ENCODE measurements at regions not wholly inside any gene's neighbourhood (a gene's known extent, or its start where the extent isn't known, plus 50 kb on each side); places are given as distances from the start of the nearest gene placed in this dataset.

- peaks cover 0 to 20% (median 10%) of the 10 kb centered on the region in 3 donors for H3K4me1 ChIP-seq
- TF ChIP-seq POLR2A (IDR thresholded peaks at IDR 0.05) (no peak), CTCF (IDR thresholded peaks at IDR 0.05) (no peak)
- H3K9me3 ChIP-seq, result no peaks in the 10 kb centered on the region
- H3K27me3 ChIP-seq, result no peaks in the 10 kb centered on the region
- 77 to 91% methylated on average over 2 of the region's 2 CpGs for WGBS, 2 donors
- no peaks in the 10 kb centered on the region for H3K36me3 ChIP-seq
- no peak overlapping the region for H3K27ac ChIP-seq
- DNase-seq, result no peak
- intact Hi-C loops (cut with DNase I), result no loop called here
- no peak overlapping the region for H3K4me3 ChIP-seq
Measured at GRCh38 chr9:99387431-99387830, 165.3 kb downstream of the SEC61B start.

GRCh38 chr9:99389087-99390033 lies 167.3 kb downstream of the SEC61B start:
- Histone ChIP-seq H3K36me3 (no peaks in the 10 kb centered on the region), H3K27ac (peak overlapping the region in 1 of 4 donors; percentile 16), H3K4me3 (no peak overlapping the region), H3K9me3 (no peaks in the 10 kb centered on the region), H3K27me3 (no peaks in the 10 kb centered on the region), H3K4me1 (peaks cover 0 to 20% (median 10%) of the 10 kb centered on the region in 3 donors)
- DNase-seq, result no peak
- WGBS, 2 donors, result 37 to 55% methylated on average over 9 to 10 of the region's 10 CpGs
- no peak for TF ChIP-seq POLR2A (IDR thresholded peaks at IDR 0.05)
- no peak for TF ChIP-seq CTCF (IDR thresholded peaks at IDR 0.05)
- intact Hi-C loops (cut with DNase I), result no loop called here

- no peaks in the 10 kb centered on the region for H3K36me3 ChIP-seq
- intact Hi-C loops (cut with DNase I), result no loop called here
- 42 to 47% methylated on average over 6 of the region's 6 CpGs for WGBS, 2 donors
- DNase-seq, result no peak
- H3K4me1 ChIP-seq, result peaks cover 0 to 10% (median 4%) of the 10 kb centered on the region in 3 donors
- no peak overlapping the region for H3K4me3 ChIP-seq
- no peak for TF ChIP-seq POLR2A (IDR thresholded peaks at IDR 0.05)
- no peak for TF ChIP-seq CTCF (IDR thresholded peaks at IDR 0.05)
- H3K27ac ChIP-seq, result no peak overlapping the region
- H3K27me3 ChIP-seq, result no peaks in the 10 kb centered on the region
- no peaks in the 10 kb centered on the region for H3K9me3 ChIP-seq
Measured at GRCh38 chr9:99391937-99392594, 170.0 kb downstream of the SEC61B start.

- Histone ChIP-seq H3K9me3 (no peaks in the 10 kb centered on the region), H3K27ac (no peak overlapping the region), H3K4me3 (no peak overlapping the region), H3K27me3 (no peaks in the 10 kb centered on the region), H3K36me3 (no peaks in the 10 kb centered on the region), H3K4me1 (peaks cover 0 to 10% (median 4%) of the 10 kb centered on the region in 3 donors)
- intact Hi-C loops (cut with DNase I), result no loop called here
- no peak for DNase-seq
- TF ChIP-seq CTCF (IDR thresholded peaks at IDR 0.05), result no peak
- TF ChIP-seq POLR2A (IDR thresholded peaks at IDR 0.05), result no peak
- 90 to 92% methylated on average over 3 to 8 of the region's 9 CpGs for WGBS, 2 donors
Measured at GRCh38 chr9:99392986-99393385, 170.9 kb downstream of the SEC61B start.

GRCh38 chr9:99393993-99394392 lies 171.9 kb downstream of the SEC61B start:
- H3K4me3 ChIP-seq, result no peak overlapping the region

More at GRCh38 chr9:99393993-99394392, 171.9 kb downstream of the SEC61B start:
- TF ChIP-seq CTCF (IDR thresholded peaks at IDR 0.05), result no peak
- TF ChIP-seq POLR2A (IDR thresholded peaks at IDR 0.05), result no peak
- DNase-seq, result no peak
- Histone ChIP-seq H3K27me3 (no peaks in the 10 kb centered on the region), H3K27ac (no peak overlapping the region), H3K9me3 (no peaks in the 10 kb centered on the region), H3K36me3 (no peaks in the 10 kb centered on the region), H3K4me1 (peaks cover 0 to 6% (median 4%) of the 10 kb centered on the region in 3 donors)
- WGBS, 2 donors, result 58% methylated on average over 3 of the region's 3 CpGs
- intact Hi-C loops (cut with DNase I), result no loop called here
